Neural cell (in vitro differentiated cells): ENCODE measurements at regions not wholly inside any gene's neighbourhood (a gene's known extent, or its start where the extent isn't known, plus 50 kb on each side); places are given as distances from the start of the nearest gene placed in this dataset.

Experiments
- H2AFZ ChIP-seq: fragments of 200-600, 300-800 bp; sonication (generic), shearing (Covaris generic); 2 replicates; pipeline ENCODE4 v1.6.0; 2014; ENCODE audit warnings: low read depth, mild to moderate bottlenecking, antibody characterized with exemption, low read length, moderate library complexity
- H3F3A ChIP-seq: fragments of 200-600 bp; shearing (Covaris generic); 2 replicates; pipeline ENCODE4 v1.6.1; 2016; ENCODE audit warnings: mild to moderate bottlenecking, moderate library complexity, mixed read lengths, antibody characterized with exemption, low read length; ENCODE audit not compliant: insufficient read depth, poor library complexity, severe bottlenecking
- H3K27ac ChIP-seq: fragments of 200-600, 300-800 bp; sonication (generic), shearing (Covaris generic); 2 replicates; pipeline ENCODE4 v1.5.1; 2014; ENCODE audit warnings: mild to moderate bottlenecking, low read length, moderate library complexity
- H3K27me3 ChIP-seq: fragments of 300-800, 200-600 bp; sonication (generic), shearing (Covaris generic); 2 replicates; pipeline ENCODE4 v1.6.0; 2014; ENCODE audit warnings: mild to moderate bottlenecking, low read depth, low read length, moderate library complexity; ENCODE audit not compliant: insufficient read depth
- H3K36me3 ChIP-seq: fragments of 300-800, 200-600 bp; sonication (generic), shearing (Covaris generic); 2 replicates; pipeline ENCODE4 v1.5.1; 2014; ENCODE audit warnings: mild to moderate bottlenecking, antibody characterized with exemption, low read length, moderate library complexity; ENCODE audit not compliant: insufficient read depth
- H3K4me2 ChIP-seq: fragments of 300-800, 200-600 bp; sonication (generic), shearing (Covaris generic); 2 replicates; pipeline ENCODE4 v1.6.0; 2014; ENCODE audit warnings: mild to moderate bottlenecking, low read length
- H3K4me3 ChIP-seq: fragments of 300-800, 200-600 bp; sonication (generic), shearing (Covaris generic); 2 replicates; pipeline ENCODE4 v1.5.1; 2014; ENCODE audit warnings: mild to moderate bottlenecking, low read length, moderate library complexity
- H3K79me2 ChIP-seq: fragments of 200-600 bp; shearing (Covaris generic); replicated peaks from 2 replicates; pipeline ENCODE4 v1.6.0; 2014; ENCODE audit warnings: mild to moderate bottlenecking, low read length, moderate library complexity; ENCODE audit not compliant: insufficient read depth
- H3K9ac ChIP-seq: fragments of 300-800, 200-600 bp; sonication (generic), shearing (Covaris generic); 2 replicates; pipeline ENCODE4 v1.6.1; 2016; ENCODE audit warnings: mild to moderate bottlenecking, low read length, mixed read lengths
- H3K9me2 ChIP-seq: fragments of 200-600 bp; shearing (Covaris generic); 2 replicates; pipeline ENCODE4 v1.6.1; 2016; ENCODE audit warnings: mild to moderate bottlenecking, low read length, mixed read lengths; ENCODE audit not compliant: insufficient read depth
- H3K9me3 ChIP-seq: fragments of 200-600, 300-800 bp; sonication (generic), shearing (Covaris generic); 2 replicates; pipeline ENCODE4 v1.6.1; 2016; ENCODE audit warnings: mild to moderate bottlenecking, mixed run types, low read length, moderate library complexity, mixed read lengths
- H4K20me1 ChIP-seq: fragments of 200-600 bp; shearing (Covaris generic); 2 replicates; pipeline ENCODE4 v1.6.1; 2016; ENCODE audit warnings: mild to moderate bottlenecking, mixed run types; ENCODE audit not compliant: insufficient read depth
- EP300 ChIP-seq: fragments of 450-650 bp; conservative IDR thresholded peaks from 2 replicates; pipeline ENCODE4 v1.6.1; 2014; ENCODE audit warnings: antibody characterized with exemption, mild to moderate bottlenecking, moderate library complexity; ENCODE audit not compliant: poor library complexity, severe bottlenecking
- EZH2 ChIP-seq: fragments of 200-600, 300-800 bp; shearing (Covaris generic), sonication (generic); IDR thresholded peaks from 2 replicates; pipeline ENCODE4 v1.6.1; 2014; ENCODE audit warnings: antibody characterized with exemption, low read length, borderline replicate concordance, mild to moderate bottlenecking; ENCODE audit not compliant: insufficient read depth, poor library complexity, severe bottlenecking
- MXI1 ChIP-seq: fragments of 450-650 bp; conservative IDR thresholded peaks from 2 replicates; pipeline ENCODE4 v1.6.1; 2014; ENCODE audit warnings: antibody characterized with exemption, mild to moderate bottlenecking; ENCODE audit not compliant: poor library complexity, severe bottlenecking
- POLR2AphosphoS5 ChIP-seq: IDR thresholded peaks from 2 replicates; pipeline ENCODE4 v1.6.1; 2012
- RAD21 ChIP-seq: fragments of 450-650 bp; conservative IDR thresholded peaks from 2 replicates; pipeline ENCODE4 v1.6.1; 2014; ENCODE audit warnings: antibody characterized with exemption, mild to moderate bottlenecking, moderate library complexity
- SMC3 ChIP-seq: fragments of 450-650 bp; conservative IDR thresholded peaks from 2 replicates; pipeline ENCODE4 v1.6.1; 2014; ENCODE audit warnings: antibody characterized with exemption, mild to moderate bottlenecking, moderate library complexity; ENCODE audit not compliant: poor library complexity
- TAF1 ChIP-seq: IDR thresholded peaks from 2 replicates; pipeline ENCODE4 v1.6.1; 2012; ENCODE audit warnings: low read depth
- TF ChIP-seq, protein P1 (sequence below): fragments of 450-650 bp; IDR thresholded peaks from 2 replicates; pipeline ENCODE4 v1.5.1; 2014; ENCODE audit warnings: antibody characterized with exemption, mild to moderate bottlenecking, moderate library complexity; ENCODE audit not compliant: poor library complexity, severe bottlenecking
- TF ChIP-seq, protein P2 (sequence below): IDR thresholded peaks from 2 replicates; pipeline ENCODE4 v1.6.1; 2012; ENCODE audit warnings: borderline replicate concordance

DNA sequence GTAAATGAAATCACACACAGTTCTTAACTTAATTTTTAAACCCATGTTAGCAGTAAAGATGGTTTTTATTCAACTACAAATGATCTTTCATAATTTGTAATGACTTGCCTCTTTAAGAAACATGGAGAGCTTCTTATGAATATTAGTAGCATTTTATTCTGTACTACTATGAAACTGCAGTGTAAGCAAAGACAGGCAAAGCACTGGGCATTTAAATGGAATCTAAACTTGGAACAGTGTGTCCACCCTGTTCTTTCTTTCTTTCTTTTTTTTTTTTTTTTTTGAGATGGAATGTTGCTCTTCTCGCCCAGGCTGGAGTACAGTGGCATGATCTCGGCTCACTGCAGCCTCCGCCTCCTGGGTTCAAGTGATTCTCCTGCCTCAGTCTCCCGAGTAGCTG, 740.4 kb upstream of the IGFBP3 start:
- H3K36me3 ChIP-seq, result no peaks in the 10 kb centered on the region
- no peak overlapping the region for H3K27ac ChIP-seq
- H3K4me2 ChIP-seq, result no peak overlapping the region
- no peaks in the 10 kb centered on the region for H3K79me2 ChIP-seq
- no peaks in the 10 kb centered on the region for H3K27me3 ChIP-seq
- H3K4me3 ChIP-seq, result no peak overlapping the region
- no peaks in the 10 kb centered on the region for H3F3A ChIP-seq
- no peak overlapping the region for H3K9ac ChIP-seq
- TF ChIP-seq, protein P1, sequence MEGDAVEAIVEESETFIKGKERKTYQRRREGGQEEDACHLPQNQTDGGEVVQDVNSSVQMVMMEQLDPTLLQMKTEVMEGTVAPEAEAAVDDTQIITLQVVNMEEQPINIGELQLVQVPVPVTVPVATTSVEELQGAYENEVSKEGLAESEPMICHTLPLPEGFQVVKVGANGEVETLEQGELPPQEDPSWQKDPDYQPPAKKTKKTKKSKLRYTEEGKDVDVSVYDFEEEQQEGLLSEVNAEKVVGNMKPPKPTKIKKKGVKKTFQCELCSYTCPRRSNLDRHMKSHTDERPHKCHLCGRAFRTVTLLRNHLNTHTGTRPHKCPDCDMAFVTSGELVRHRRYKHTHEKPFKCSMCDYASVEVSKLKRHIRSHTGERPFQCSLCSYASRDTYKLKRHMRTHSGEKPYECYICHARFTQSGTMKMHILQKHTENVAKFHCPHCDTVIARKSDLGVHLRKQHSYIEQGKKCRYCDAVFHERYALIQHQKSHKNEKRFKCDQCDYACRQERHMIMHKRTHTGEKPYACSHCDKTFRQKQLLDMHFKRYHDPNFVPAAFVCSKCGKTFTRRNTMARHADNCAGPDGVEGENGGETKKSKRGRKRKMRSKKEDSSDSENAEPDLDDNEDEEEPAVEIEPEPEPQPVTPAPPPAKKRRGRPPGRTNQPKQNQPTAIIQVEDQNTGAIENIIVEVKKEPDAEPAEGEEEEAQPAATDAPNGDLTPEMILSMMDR, result no peak
- TF ChIP-seq EZH2 (no peak), EP300 (no peak), POLR2AphosphoS5 (no peak), RAD21 (no peak), SMC3 (no peak), TAF1 (no peak), MXI1 (no peak)
- TF ChIP-seq, protein P2, sequence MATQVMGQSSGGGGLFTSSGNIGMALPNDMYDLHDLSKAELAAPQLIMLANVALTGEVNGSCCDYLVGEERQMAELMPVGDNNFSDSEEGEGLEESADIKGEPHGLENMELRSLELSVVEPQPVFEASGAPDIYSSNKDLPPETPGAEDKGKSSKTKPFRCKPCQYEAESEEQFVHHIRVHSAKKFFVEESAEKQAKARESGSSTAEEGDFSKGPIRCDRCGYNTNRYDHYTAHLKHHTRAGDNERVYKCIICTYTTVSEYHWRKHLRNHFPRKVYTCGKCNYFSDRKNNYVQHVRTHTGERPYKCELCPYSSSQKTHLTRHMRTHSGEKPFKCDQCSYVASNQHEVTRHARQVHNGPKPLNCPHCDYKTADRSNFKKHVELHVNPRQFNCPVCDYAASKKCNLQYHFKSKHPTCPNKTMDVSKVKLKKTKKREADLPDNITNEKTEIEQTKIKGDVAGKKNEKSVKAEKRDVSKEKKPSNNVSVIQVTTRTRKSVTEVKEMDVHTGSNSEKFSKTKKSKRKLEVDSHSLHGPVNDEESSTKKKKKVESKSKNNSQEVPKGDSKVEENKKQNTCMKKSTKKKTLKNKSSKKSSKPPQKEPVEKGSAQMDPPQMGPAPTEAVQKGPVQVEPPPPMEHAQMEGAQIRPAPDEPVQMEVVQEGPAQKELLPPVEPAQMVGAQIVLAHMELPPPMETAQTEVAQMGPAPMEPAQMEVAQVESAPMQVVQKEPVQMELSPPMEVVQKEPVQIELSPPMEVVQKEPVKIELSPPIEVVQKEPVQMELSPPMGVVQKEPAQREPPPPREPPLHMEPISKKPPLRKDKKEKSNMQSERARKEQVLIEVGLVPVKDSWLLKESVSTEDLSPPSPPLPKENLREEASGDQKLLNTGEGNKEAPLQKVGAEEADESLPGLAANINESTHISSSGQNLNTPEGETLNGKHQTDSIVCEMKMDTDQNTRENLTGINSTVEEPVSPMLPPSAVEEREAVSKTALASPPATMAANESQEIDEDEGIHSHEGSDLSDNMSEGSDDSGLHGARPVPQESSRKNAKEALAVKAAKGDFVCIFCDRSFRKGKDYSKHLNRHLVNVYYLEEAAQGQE, result no peak
- no peaks in the 10 kb centered on the region for H4K20me1 ChIP-seq
- no peaks in the 10 kb centered on the region for H3K9me2 ChIP-seq
- H3K9me3 ChIP-seq, result no peaks in the 10 kb centered on the region
- H2AFZ ChIP-seq, result no peak overlapping the region

DNA sequence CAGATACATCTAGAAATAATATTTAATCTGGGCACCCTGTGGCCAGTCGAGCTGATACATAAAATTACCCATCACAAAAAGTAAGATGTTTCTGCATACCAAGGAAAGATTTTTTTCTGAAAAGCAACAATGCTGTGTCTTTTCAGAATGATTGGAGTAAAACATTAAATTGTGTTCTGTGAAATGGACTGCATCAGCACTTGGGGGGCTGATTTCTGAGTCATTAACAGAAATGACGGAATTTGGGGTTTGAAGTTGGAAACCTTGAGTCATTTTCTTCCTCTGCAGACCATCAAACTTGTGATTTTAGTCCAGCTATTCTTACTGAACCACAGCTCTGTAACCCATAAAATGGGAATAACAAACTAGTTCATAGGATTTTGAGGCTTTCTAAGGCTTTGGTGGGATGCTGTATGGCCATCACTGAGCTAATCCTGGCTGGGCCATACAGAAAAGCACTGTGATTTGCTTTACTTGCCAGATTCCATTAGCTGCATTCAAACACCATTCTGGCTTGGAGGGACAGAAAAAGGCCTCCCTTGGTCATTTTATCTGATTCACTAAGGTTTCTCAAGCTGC, 739.4 kb upstream of the IGFBP3 start:
- TF ChIP-seq TAF1, result no peak
- no peak for TF ChIP-seq EP300
- TF ChIP-seq, protein P2, result no peak
- TF ChIP-seq RAD21, result no peak
- no peak for TF ChIP-seq POLR2AphosphoS5
- TF ChIP-seq EZH2, result no peak
- TF ChIP-seq, protein P1, result no peak
- no peak for TF ChIP-seq SMC3
- no peak for TF ChIP-seq MXI1
- Histone ChIP-seq H3K4me2 (no peak overlapping the region), H2AFZ (no peak overlapping the region)

More for the DNA sequence above, 739.4 kb upstream of the IGFBP3 start:
- no peaks in the 10 kb centered on the region for H3K27me3 ChIP-seq
- H3K27ac ChIP-seq, result no peak overlapping the region
- no peak overlapping the region for H3K9ac ChIP-seq
- H3K9me3 ChIP-seq, result no peaks in the 10 kb centered on the region
- H3K79me2 ChIP-seq, result no peaks in the 10 kb centered on the region
- no peaks in the 10 kb centered on the region for H3F3A ChIP-seq
- no peaks in the 10 kb centered on the region for H4K20me1 ChIP-seq
- H3K36me3 ChIP-seq, result no peaks in the 10 kb centered on the region
- H3K9me2 ChIP-seq, result no peaks in the 10 kb centered on the region
- no peak overlapping the region for H3K4me3 ChIP-seq
